Neural progenitor cell (in vitro differentiated cells): ENCODE measurements at regions not wholly inside any gene's neighbourhood (a gene's known extent, or its start where the extent isn't known, plus 50 kb on each side); places are given as distances from the start of the nearest gene placed in this dataset.

Source experiments
- DNase-seq: peaks from one replicate; pipeline ENCODE4 v3.0.0-alpha.2; 2016; ENCODE audit warnings: low spot score
- H2AFZ ChIP-seq: fragments of 200-600 bp; sonication (generic); replicated peaks from 2 replicates; pipeline ENCODE4 v1.6.1; 2016; ENCODE audit warnings: antibody characterized with exemption
- H3F3A ChIP-seq: fragments of 200-600 bp; sonication (generic); 2 replicates; pipeline ENCODE4 v1.6.1; 2016; ENCODE audit warnings: antibody characterized with exemption, low read depth
- H3K27ac ChIP-seq: fragments of 200-600 bp; sonication (generic); 2 replicates; pipeline ENCODE4 v1.5.1; 2016; ENCODE audit warnings: mild to moderate bottlenecking
- H3K27me3 ChIP-seq: fragments of 200-600 bp; sonication (generic); 2 replicates; pipeline ENCODE4 v1.6.1; 2016; ENCODE audit warnings: mild to moderate bottlenecking, moderate library complexity
- H3K36me3 ChIP-seq: fragments of 200-600 bp; sonication (generic); 2 replicates; pipeline ENCODE4 v1.5.1; 2016
- H3K4me1 ChIP-seq: fragments of 200-600 bp; sonication (generic); 2 replicates; pipeline ENCODE4 v1.6.1; 2016; ENCODE audit warnings: mixed run types
- H3K4me2 ChIP-seq: fragments of 200-600 bp; sonication (generic); 2 replicates; pipeline ENCODE4 v1.6.1; 2016
- H3K4me3 ChIP-seq: fragments of 200-600 bp; sonication (generic); 2 replicates; pipeline ENCODE4 v1.5.1; 2016
- H3K79me2 ChIP-seq: fragments of 200-600 bp; sonication (generic); 2 replicates; pipeline ENCODE4 v1.6.1; 2016; ENCODE audit warnings: low read depth
- H3K9ac ChIP-seq: fragments of 200-600 bp; sonication (generic); 2 replicates; pipeline ENCODE4 v1.6.1; 2016
- H3K9me3 ChIP-seq: fragments of 200-600 bp; sonication (generic); 2 replicates; pipeline ENCODE4 v1.5.1; 2016; ENCODE audit warnings: low read depth
- H4K20me1 ChIP-seq: fragments of 200-600 bp; sonication (generic); 2 replicates; pipeline ENCODE4 v1.6.1; 2016; ENCODE audit warnings: low read depth
- H3K27ac Mint-ChIP-seq: 3 replicates; pipeline ENCODE4 v1.8.0; 2021; ENCODE audit warnings: mixed read lengths
- H3K27me3 Mint-ChIP-seq: 2 replicates; pipeline ENCODE4 v1.8.0; 2022; ENCODE audit warnings: low read depth, mild to moderate bottlenecking, inconsistent platforms, moderate library complexity, mixed read lengths; ENCODE audit not compliant: insufficient read depth
- H3K36me3 Mint-ChIP-seq: 3 replicates; pipeline ENCODE4 v1.8.0; 2021; ENCODE audit warnings: mixed read lengths
- H3K4me1 Mint-ChIP-seq: 3 replicates; pipeline ENCODE4 v1.8.0; 2021; ENCODE audit warnings: mixed read lengths
- H3K4me3 Mint-ChIP-seq: 3 replicates; pipeline ENCODE4 v1.8.0; 2021; ENCODE audit warnings: mild to moderate bottlenecking, moderate library complexity, mixed read lengths
- H3K9me3 Mint-ChIP-seq: 3 replicates; pipeline ENCODE4 v1.8.0; 2020; ENCODE audit warnings: mixed read lengths
- EZH2 ChIP-seq: fragments of 200-600 bp; sonication (generic); IDR thresholded peaks from 2 replicates; pipeline ENCODE4 v1.6.1; 2017; ENCODE audit warnings: antibody characterized with exemption, mild to moderate bottlenecking, moderate library complexity
- EZH2phosphoT487 ChIP-seq: fragments of 200-600 bp; sonication (generic); IDR thresholded peaks from 2 replicates; pipeline ENCODE4 v1.6.1; 2017; ENCODE audit warnings: antibody characterized with exemption
- TF ChIP-seq, protein P1 (sequence below): fragments of 200-600 bp; sonication (generic); IDR thresholded peaks from 2 replicates; pipeline ENCODE4 v1.5.1; 2017; ENCODE audit warnings: antibody characterized with exemption, mild to moderate bottlenecking

DNA sequence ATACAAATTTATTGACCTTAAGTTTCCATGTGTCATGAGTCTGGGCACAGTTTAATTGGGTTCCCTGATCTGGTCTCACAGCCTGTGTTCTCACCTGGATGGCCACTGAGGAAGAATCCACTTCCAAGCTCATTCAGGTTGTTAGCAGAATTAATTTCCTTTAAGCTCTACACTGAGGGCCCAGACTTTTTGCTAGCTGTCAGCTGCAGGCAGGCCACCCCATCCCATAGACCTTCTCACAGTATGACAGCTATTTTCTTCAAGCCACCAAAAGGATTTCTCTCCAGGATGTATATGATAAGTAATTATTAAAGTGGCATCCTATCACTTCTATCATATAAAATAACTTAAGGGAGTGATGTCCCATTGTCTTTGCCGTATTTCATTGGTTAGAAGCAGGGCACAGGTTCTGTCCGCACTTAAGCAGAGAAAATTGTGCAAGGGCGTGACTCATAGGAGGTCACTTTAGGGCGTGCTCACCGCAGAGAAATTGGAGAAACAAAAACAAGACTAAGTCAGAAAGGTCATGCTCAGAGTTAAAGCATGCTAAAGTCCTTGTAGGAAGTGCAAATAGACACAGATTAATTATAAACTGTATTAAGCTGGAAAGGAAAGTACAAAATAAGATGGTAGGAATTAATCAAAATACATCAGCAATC is 109.9 kb downstream of the AHR start:
- H3K27me3 ChIP-seq, result no peaks in the 10 kb centered on the region
- H3K36me3 ChIP-seq, result no peaks in the 10 kb centered on the region
- H4K20me1 ChIP-seq, result no peaks in the 10 kb centered on the region
- Mint-ChIP-seq H3K36me3 (no peaks in the 10 kb centered on the region), H3K4me1 (no peaks in the 10 kb centered on the region), H3K4me3 (no peak overlapping the region), H3K27ac (no peak overlapping the region), H3K27me3 (no peaks in the 10 kb centered on the region), H3K9me3 (no peaks in the 10 kb centered on the region)
- no peak overlapping the region for H3K4me2 ChIP-seq
- H3F3A ChIP-seq, result no peaks in the 10 kb centered on the region
- no peak overlapping the region for H3K4me3 ChIP-seq
- no peak for DNase-seq
- no peaks in the 10 kb centered on the region for H3K4me1 ChIP-seq
- H2AFZ ChIP-seq, result no peak overlapping the region
- no peak overlapping the region for H3K27ac ChIP-seq
- TF ChIP-seq, protein P1, sequence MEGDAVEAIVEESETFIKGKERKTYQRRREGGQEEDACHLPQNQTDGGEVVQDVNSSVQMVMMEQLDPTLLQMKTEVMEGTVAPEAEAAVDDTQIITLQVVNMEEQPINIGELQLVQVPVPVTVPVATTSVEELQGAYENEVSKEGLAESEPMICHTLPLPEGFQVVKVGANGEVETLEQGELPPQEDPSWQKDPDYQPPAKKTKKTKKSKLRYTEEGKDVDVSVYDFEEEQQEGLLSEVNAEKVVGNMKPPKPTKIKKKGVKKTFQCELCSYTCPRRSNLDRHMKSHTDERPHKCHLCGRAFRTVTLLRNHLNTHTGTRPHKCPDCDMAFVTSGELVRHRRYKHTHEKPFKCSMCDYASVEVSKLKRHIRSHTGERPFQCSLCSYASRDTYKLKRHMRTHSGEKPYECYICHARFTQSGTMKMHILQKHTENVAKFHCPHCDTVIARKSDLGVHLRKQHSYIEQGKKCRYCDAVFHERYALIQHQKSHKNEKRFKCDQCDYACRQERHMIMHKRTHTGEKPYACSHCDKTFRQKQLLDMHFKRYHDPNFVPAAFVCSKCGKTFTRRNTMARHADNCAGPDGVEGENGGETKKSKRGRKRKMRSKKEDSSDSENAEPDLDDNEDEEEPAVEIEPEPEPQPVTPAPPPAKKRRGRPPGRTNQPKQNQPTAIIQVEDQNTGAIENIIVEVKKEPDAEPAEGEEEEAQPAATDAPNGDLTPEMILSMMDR, result no peak
- TF ChIP-seq EZH2 (no peak), EZH2phosphoT487 (no peak)
- H3K9ac ChIP-seq, result no peak overlapping the region
- no peaks in the 10 kb centered on the region for H3K9me3 ChIP-seq
- no peaks in the 10 kb centered on the region for H3K79me2 ChIP-seq

DNA sequence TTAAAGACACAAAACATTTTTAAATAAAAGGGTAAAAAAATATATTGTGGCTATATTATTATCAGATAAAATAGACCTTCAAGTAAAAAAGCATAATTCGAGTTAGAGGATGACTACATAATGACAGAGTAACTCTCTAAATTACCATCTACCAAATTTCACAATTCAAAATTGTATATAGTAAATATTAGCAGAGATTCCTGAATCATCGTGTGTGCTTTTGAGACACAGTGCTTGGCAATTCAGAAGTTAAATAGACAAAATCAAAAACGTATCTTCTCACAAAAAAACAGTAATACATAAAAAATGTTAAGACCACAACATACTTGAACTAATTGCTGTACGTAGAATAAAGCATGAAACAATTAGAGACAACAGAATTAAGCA is 110.4 kb downstream of the AHR start:
- H3K27ac Mint-ChIP-seq, result no peak overlapping the region
- no peak overlapping the region for H3K4me3 ChIP-seq
- TF ChIP-seq EZH2phosphoT487, result no peak
- TF ChIP-seq EZH2, result no peak
- TF ChIP-seq, protein P1, result no peak
- H3K4me3 Mint-ChIP-seq, result no peak overlapping the region
- H3K36me3 Mint-ChIP-seq, result no peaks in the 10 kb centered on the region
- H4K20me1 ChIP-seq, result no peaks in the 10 kb centered on the region
- no peaks in the 10 kb centered on the region for H3F3A ChIP-seq
- no peak overlapping the region for H3K9ac ChIP-seq
- no peak overlapping the region for H3K4me2 ChIP-seq
- H3K9me3 ChIP-seq, result no peaks in the 10 kb centered on the region
- H3K27ac ChIP-seq, result no peak overlapping the region
- H2AFZ ChIP-seq, result no peak overlapping the region
- no peaks in the 10 kb centered on the region for H3K4me1 Mint-ChIP-seq
- DNase-seq, result no peak
- H3K27me3 Mint-ChIP-seq, result no peaks in the 10 kb centered on the region
- H3K79me2 ChIP-seq, result no peaks in the 10 kb centered on the region
- H3K4me1 ChIP-seq, result no peaks in the 10 kb centered on the region
- no peaks in the 10 kb centered on the region for H3K9me3 Mint-ChIP-seq
- H3K27me3 ChIP-seq, result no peaks in the 10 kb centered on the region
- no peaks in the 10 kb centered on the region for H3K36me3 ChIP-seq

DNA sequence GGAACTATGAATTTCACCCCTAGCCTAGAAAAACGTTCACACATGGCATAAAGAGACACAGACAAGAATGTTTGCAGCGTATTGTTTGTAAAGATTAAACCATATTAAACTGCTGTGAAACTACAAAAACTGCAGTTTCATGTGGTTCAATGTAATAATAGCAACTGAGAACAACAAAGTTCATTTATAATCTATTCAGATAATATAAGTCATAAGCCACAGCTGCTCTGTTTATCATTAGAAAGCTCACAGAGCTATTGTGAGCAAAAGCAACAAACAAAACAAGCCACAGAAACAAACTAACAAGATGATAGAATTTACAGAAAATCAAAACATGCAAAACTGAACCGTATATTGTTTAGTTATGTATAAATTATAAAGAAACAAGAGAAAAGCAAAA is 113.5 kb downstream of the AHR start:
- H3K27me3 ChIP-seq, result no peaks in the 10 kb centered on the region
- H3K4me3 Mint-ChIP-seq, result no peak overlapping the region
- no peaks in the 10 kb centered on the region for H3K36me3 ChIP-seq
- H3K4me1 Mint-ChIP-seq, result no peaks in the 10 kb centered on the region
- H3K27me3 Mint-ChIP-seq, result no peaks in the 10 kb centered on the region
- no peak overlapping the region for H3K27ac ChIP-seq
- H3K4me2 ChIP-seq, result no peak overlapping the region
- H4K20me1 ChIP-seq, result no peaks in the 10 kb centered on the region
- H3K27ac Mint-ChIP-seq, result no peak overlapping the region
- no peaks in the 10 kb centered on the region for H3K9me3 Mint-ChIP-seq
- no peak overlapping the region for H2AFZ ChIP-seq
- TF ChIP-seq, protein P1, result no peak
- TF ChIP-seq EZH2phosphoT487 (no peak), EZH2 (no peak)
- no peaks in the 10 kb centered on the region for H3F3A ChIP-seq
- no peaks in the 10 kb centered on the region for H3K4me1 ChIP-seq
- no peak for DNase-seq
- no peak overlapping the region for H3K4me3 ChIP-seq
- no peaks in the 10 kb centered on the region for H3K79me2 ChIP-seq
- no peaks in the 10 kb centered on the region for H3K36me3 Mint-ChIP-seq
- H3K9ac ChIP-seq, result no peak overlapping the region
- no peaks in the 10 kb centered on the region for H3K9me3 ChIP-seq
